SK-MEL-5 (cell line): ENCODE measurements at regions not wholly inside any gene's neighbourhood (a gene's known extent, or its start where the extent isn't known, plus 50 kb on each side); places are given as distances from the start of the nearest gene placed in this dataset.
"Not testable (repeated sequence)": the region's sequence is repeated elsewhere in the genome, so short reads cannot be mapped to it uniquely, and the experiment has no call there.

Experiments used
- DNase-seq: peaks from one replicate; pipeline ENCODE4 v3.0.0-alpha.2; 2016; ENCODE audit warnings: low read depth, low spot score
- in situ Hi-C: cut with HindIII; loops from 2 replicates; pipeline ENCODE4 v1.10.0; 2016; ENCODE audit warnings: low sequenced_read_pairs, high pct_unique_total_duplicates, low pct_unique_long_range_greater_than_20kb

GRCh38 chr10:42421812-42422211 lies 216.6 kb downstream of the ZNF33B start:
- DNase-seq: no peak

GRCh38 chr10:42419789-42420188 lies 218.6 kb downstream of the ZNF33B start:
- DNase-seq: no peak
- in situ Hi-C loops: no loop called here

More at GRCh38 chr10:42421812-42422211, 216.6 kb downstream of the ZNF33B start:
- in situ Hi-C loops: no loop called here

GRCh38 chr10:42380926-42381547 lies 257.3 kb downstream of the ZNF33B start:
- no peak for DNase-seq
- in situ Hi-C loops: no loop called here

GRCh38 chr10:42367532-42368230 lies 270.7 kb downstream of the ZNF33B start:
- DNase-seq: peak; percentile 88
- in situ Hi-C loops: no loop called here

GRCh38 chr10:42351745-42352144 lies 286.6 kb downstream of the ZNF33B start:
- in situ Hi-C loops: no loop called here
- no peak for DNase-seq

GRCh38 chr10:42336593-42337337 lies 301.6 kb downstream of the ZNF33B start:
- in situ Hi-C loops, DNase-seq: not testable (repeated sequence)

- DNase-seq, in situ Hi-C loops: not testable (repeated sequence)
Measured at GRCh38 chr10:42335653-42336296, 302.6 kb downstream of the ZNF33B start.

GRCh38 chr10:42304341-42304740 lies 334.0 kb downstream of the ZNF33B start:
- DNase-seq: no peak
- in situ Hi-C loops: no loop called here

- in situ Hi-C loops: not testable (repeated sequence)
Measured at GRCh38 chr10:42281896-42282295, 356.5 kb downstream of the ZNF33B start.

GRCh38 chr10:42269788-42270187 lies 368.6 kb downstream of the ZNF33B start:
- in situ Hi-C loops: not testable (repeated sequence)
- peak; percentile 4 for DNase-seq

More at GRCh38 chr10:42281896-42282295, 356.5 kb downstream of the ZNF33B start:
- not testable (repeated sequence) for DNase-seq

GRCh38 chr10:42263259-42263658 lies 375.1 kb downstream of the ZNF33B start:
- in situ Hi-C loops, DNase-seq: not testable (repeated sequence)

- in situ Hi-C loops, DNase-seq: not testable (repeated sequence)
Measured at GRCh38 chr10:42243002-42243401, 395.4 kb downstream of the ZNF33B start.

GRCh38 chr10:42242135-42242805 lies 396.1 kb downstream of the ZNF33B start:
- in situ Hi-C loops: no loop called here
- no peak for DNase-seq

- in situ Hi-C loops: not testable (repeated sequence)
Measured at GRCh38 chr10:42236401-42236800, 402.0 kb downstream of the ZNF33B start.

GRCh38 chr10:42235736-42236135 lies 402.6 kb downstream of the ZNF33B start:
- DNase-seq, in situ Hi-C loops: not testable (repeated sequence)

More at GRCh38 chr10:42236401-42236800, 402.0 kb downstream of the ZNF33B start:
- not testable (repeated sequence) for DNase-seq

- DNase-seq, in situ Hi-C loops: not testable (repeated sequence)
Measured at GRCh38 chr10:42235241-42235640, 403.1 kb downstream of the ZNF33B start.

GRCh38 chr10:42234506-42234905 lies 403.9 kb downstream of the ZNF33B start:
- in situ Hi-C loops, DNase-seq: not testable (repeated sequence)
